PFSK-1 (cell line): ENCODE measurements at regions not wholly inside any gene's neighbourhood (a gene's known extent, or its start where the extent isn't known, plus 50 kb on each side); places are given as distances from the start of the nearest gene placed in this dataset.

Experiments
- POLR2AphosphoS5 ChIP-seq: IDR thresholded peaks from 2 replicates; pipeline ENCODE4 v1.6.1; 2012; ENCODE audit warnings: low read depth, mild to moderate bottlenecking, control low read depth, low read length, moderate library complexity
- TAF1 ChIP-seq: IDR thresholded peaks from 2 replicates; pipeline ENCODE4 v1.6.1; 2012; ENCODE audit warnings: low read length, control low read depth, borderline replicate concordance; ENCODE audit not compliant: insufficient read depth
- TF ChIP-seq, protein P1 (sequence below), 2 experiments: IDR thresholded peaks; 2 replicates each; pipeline versions ENCODE4 v1.6.1 to v1.8.0; 2011 to 2012; ENCODE audit warnings: low read depth in 2 of 2, low read length in 2 of 2, control low read depth in 1 of 2, inconsistent platforms in 1 of 2, mild to moderate bottlenecking in 1 of 2, moderate library complexity in 1 of 2; ENCODE audit not compliant: insufficient read depth in 1 of 2

DNA sequence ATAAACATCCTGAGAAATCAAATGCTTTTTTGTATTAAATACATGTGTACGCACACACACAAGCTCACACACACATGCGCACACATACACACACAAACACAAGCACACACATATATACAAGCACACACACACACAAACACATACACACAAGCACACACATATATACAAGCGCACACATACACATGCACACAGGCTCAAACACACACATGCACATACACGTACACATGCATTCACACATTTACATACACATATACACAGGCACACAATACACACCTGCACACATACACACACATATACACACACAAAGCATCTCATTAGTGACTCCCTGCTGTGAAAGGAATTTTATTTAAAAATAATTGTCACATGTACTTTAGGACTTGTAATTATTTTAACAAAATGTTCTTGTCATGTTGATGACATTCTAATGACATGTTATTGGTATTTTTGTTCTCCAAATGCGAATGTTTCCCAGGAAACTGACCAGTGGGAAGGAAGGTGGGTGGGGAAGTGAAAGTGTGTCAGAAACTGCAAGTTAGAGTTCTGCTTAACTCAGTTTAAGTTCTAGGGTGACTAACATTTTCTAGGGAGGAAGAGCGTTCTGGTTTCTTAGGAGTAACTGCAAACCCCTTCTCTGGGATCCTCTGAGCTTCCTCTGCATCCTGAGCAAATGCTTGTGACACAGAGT lies 113.9 kb upstream of the ZNF217 start:
- TF ChIP-seq, protein P1, sequence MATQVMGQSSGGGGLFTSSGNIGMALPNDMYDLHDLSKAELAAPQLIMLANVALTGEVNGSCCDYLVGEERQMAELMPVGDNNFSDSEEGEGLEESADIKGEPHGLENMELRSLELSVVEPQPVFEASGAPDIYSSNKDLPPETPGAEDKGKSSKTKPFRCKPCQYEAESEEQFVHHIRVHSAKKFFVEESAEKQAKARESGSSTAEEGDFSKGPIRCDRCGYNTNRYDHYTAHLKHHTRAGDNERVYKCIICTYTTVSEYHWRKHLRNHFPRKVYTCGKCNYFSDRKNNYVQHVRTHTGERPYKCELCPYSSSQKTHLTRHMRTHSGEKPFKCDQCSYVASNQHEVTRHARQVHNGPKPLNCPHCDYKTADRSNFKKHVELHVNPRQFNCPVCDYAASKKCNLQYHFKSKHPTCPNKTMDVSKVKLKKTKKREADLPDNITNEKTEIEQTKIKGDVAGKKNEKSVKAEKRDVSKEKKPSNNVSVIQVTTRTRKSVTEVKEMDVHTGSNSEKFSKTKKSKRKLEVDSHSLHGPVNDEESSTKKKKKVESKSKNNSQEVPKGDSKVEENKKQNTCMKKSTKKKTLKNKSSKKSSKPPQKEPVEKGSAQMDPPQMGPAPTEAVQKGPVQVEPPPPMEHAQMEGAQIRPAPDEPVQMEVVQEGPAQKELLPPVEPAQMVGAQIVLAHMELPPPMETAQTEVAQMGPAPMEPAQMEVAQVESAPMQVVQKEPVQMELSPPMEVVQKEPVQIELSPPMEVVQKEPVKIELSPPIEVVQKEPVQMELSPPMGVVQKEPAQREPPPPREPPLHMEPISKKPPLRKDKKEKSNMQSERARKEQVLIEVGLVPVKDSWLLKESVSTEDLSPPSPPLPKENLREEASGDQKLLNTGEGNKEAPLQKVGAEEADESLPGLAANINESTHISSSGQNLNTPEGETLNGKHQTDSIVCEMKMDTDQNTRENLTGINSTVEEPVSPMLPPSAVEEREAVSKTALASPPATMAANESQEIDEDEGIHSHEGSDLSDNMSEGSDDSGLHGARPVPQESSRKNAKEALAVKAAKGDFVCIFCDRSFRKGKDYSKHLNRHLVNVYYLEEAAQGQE (IDR thresholded peaks at IDR 0.05; ENCODE audit: insufficient read depth in 1 of 2, low read depth in 2 of 2, low read length in 2 of 2): no peak
- no peak for TF ChIP-seq TAF1
- TF ChIP-seq POLR2AphosphoS5: no peak
